HK-2 (cell line): ENCODE measurements at regions not wholly inside any gene's neighbourhood (a gene's known extent, or its start where the extent isn't known, plus 50 kb on each side); places are given as distances from the start of the nearest gene placed in this dataset.

Experiments used
- DNase-seq: peaks from one replicate; pipeline ENCODE4 v3.0.0-alpha.2; 2018; ENCODE audit not compliant: unreplicated experiment

- DNase-seq = no peak
These were observed 494.1 kb upstream of the ARID1B start for GRCh38 chr6:156283091-156283490.

GRCh38 chr6:156282087-156282486 is 495.1 kb upstream of the ARID1B start:
- DNase-seq = no peak

- no peak for DNase-seq
These were observed 495.9 kb upstream of the ARID1B start for GRCh38 chr6:156281266-156281665.

GRCh38 chr6:156280065-156280464 is 497.1 kb upstream of the ARID1B start:
- DNase-seq = no peak

GRCh38 chr6:156279261-156279969 is 497.8 kb upstream of the ARID1B start:
- DNase-seq = no peak

- DNase-seq = no peak
These were observed 504.0 kb upstream of the ARID1B start for GRCh38 chr6:156273065-156273711.

GRCh38 chr6:156269751-156270369 is 507.3 kb upstream of the ARID1B start:
- no peak for DNase-seq

GRCh38 chr6:156268849-156269248 is 508.3 kb upstream of the ARID1B start:
- DNase-seq = no peak

- DNase-seq = no peak
These were observed 515.2 kb upstream of the ARID1B start for GRCh38 chr6:156262014-156262413.

- DNase-seq = no peak
These were observed 516.4 kb upstream of the ARID1B start for GRCh38 chr6:156260815-156261214.

- no peak for DNase-seq
These were observed 518.2 kb upstream of the ARID1B start for GRCh38 chr6:156258981-156259380.

- DNase-seq = no peak
These were observed 521.0 kb upstream of the ARID1B start for GRCh38 chr6:156256161-156256560.

GRCh38 chr6:156254240-156254639 is 522.9 kb upstream of the ARID1B start:
- DNase-seq = no peak

GRCh38 chr6:156250593-156250992 is 526.6 kb upstream of the ARID1B start:
- DNase-seq = no peak

- no peak for DNase-seq
These were observed 535.0 kb upstream of the ARID1B start for GRCh38 chr6:156242206-156242605.

GRCh38 chr6:156231026-156231765 is 546.0 kb upstream of the ARID1B start:
- DNase-seq = no peak

- no peak for DNase-seq
These were observed 557.2 kb upstream of the ARID1B start for GRCh38 chr6:156219973-156220372.

GRCh38 chr6:156205678-156206077 is 571.5 kb upstream of the ARID1B start:
- DNase-seq = no peak

- no peak for DNase-seq
These were observed 578.0 kb upstream of the ARID1B start for GRCh38 chr6:156199182-156199581.

- no peak for DNase-seq
These were observed 579.7 kb upstream of the ARID1B start for GRCh38 chr6:156197513-156197912.

- no peak for DNase-seq
These were observed 582.2 kb upstream of the ARID1B start for GRCh38 chr6:156194981-156195380.

GRCh38 chr6:156193381-156193780 is 583.8 kb upstream of the ARID1B start:
- no peak for DNase-seq
